ENCODE measurements at regions not wholly inside any gene's neighbourhood (a gene's known extent, or its start where the extent isn't known, plus 50 kb on each side); places are given as distances from the start of the nearest gene placed in this dataset.
A peak's percentile ranks its signal among the peaks of the same experiment; 100 is the strongest.

- intact Hi-C loops (cut with micrococcal nuclease) (no loop called here), dilution Hi-C loops (cut with MboI; ENCODE audit: extremely low pct_ligation_motif_present, low sequenced_read_pairs) (no loop called here)
- DNase-seq (ENCODE audit: low read depth, low spot score) (no peak), FAIRE-seq (no peak)
- Histone ChIP-seq H3K27ac (ENCODE audit: insufficient read depth, low read depth, low read length) (no peak overlapping the region), H3K4me3 (replicated peaks in 1 of 3; ENCODE audit: insufficient read depth in 1 of 3, low read depth in 1 of 3, low read length in 3 of 3) (no peak overlapping the region), H3K36me3 (ENCODE audit: control insufficient read depth in 2 of 2, extremely low read depth in 1 of 2, insufficient read depth in 2 of 2, low read length in 2 of 2) (no peaks in the 10 kb centered on the region), H3K4me1 (ENCODE audit: control insufficient read depth, extremely low read depth, insufficient read depth, low read length) (peaks cover 3% of the 10 kb centered on the region), H3K9ac (replicated peaks; ENCODE audit: extremely low read depth, insufficient read depth, low read length) (no peak overlapping the region), H4K20me1 (replicated peaks; ENCODE audit: control insufficient read depth, extremely low read depth, insufficient read depth, low read length) (no peaks in the 10 kb centered on the region), H3K4me2 (ENCODE audit: insufficient read depth, low read length) (no peak overlapping the region), H3K9me3 (replicated peaks; ENCODE audit: control insufficient read depth, insufficient read depth, low read length) (no peaks in the 10 kb centered on the region), H3K9me1 (replicated peaks; ENCODE audit: control insufficient read depth, extremely low read depth, insufficient read depth, low read length) (no peaks in the 10 kb centered on the region), H2AFZ (ENCODE audit: low read depth, low read length) (no peak overlapping the region), H3K27me3 (ENCODE audit: control insufficient read depth in 2 of 2, insufficient read depth in 2 of 2, low read length in 2 of 2) (no peaks in the 10 kb centered on the region), H3K79me2 (ENCODE audit: control insufficient read depth, insufficient read depth, low read length) (no peaks in the 10 kb centered on the region)
- POLR2A ChIA-PET, result no interaction called here
- TF ChIP-seq CTCF (IDR thresholded peaks at IDR 0.05; ENCODE audit: extremely low read depth in 1 of 2, insufficient read depth in 1 of 2, low read depth in 1 of 2, low read length in 2 of 2) (no peak), MAX (IDR thresholded peaks at IDR 0.05; ENCODE audit: insufficient read depth, insufficient read length) (no peak)
- no TSS peak for BruUV-seq (replicated peaks)
- CTCF ChIA-PET, result interaction anchor here (1.2 kb wide), 1 partner anchor 9 kb away, joined by 3 read pairs; no protein-coding TSS in a partner anchor
Observed at GRCh38 chr9:13963005-13963653, 350.8 kb downstream of the NFIB start.

GRCh38 chr9:13962006-13962405 lies 351.9 kb downstream of the NFIB start:
- no peak for FAIRE-seq
- peak; percentile 69 for DNase-seq (ENCODE audit: low read depth, low spot score)
- BruUV-seq (replicated peaks), result no TSS peak

More at GRCh38 chr9:13962006-13962405, 351.9 kb downstream of the NFIB start:
- TF ChIP-seq JUN (IDR thresholded peaks at IDR 0.05; ENCODE audit: borderline replicate concordance, insufficient read depth, insufficient read length, low read depth), result no peak
- no peak for TF ChIP-seq POLR2A (IDR thresholded peaks at IDR 0.05; ENCODE audit: low read depth, low read length)
- no peak for TF ChIP-seq EZH2 (IDR thresholded peaks at IDR 0.05; ENCODE audit: borderline replicate concordance, low read depth, low read length, severe bottlenecking)
- TF ChIP-seq POLR2AphosphoS5 (IDR thresholded peaks at IDR 0.05; ENCODE audit: insufficient read depth, low read depth, low read length), result no peak
- TF ChIP-seq MYC (IDR thresholded peaks at IDR 0.05; ENCODE audit: low read depth, low read length), result no peak
- TF ChIP-seq CTCF (IDR thresholded peaks at IDR 0.05; ENCODE audit: extremely low read depth in 1 of 2, insufficient read depth in 1 of 2, low read depth in 1 of 2, low read length in 2 of 2), result no peak
- TF ChIP-seq MAX (IDR thresholded peaks at IDR 0.05; ENCODE audit: insufficient read depth, insufficient read length), result no peak
- no peak for TF ChIP-seq GATA2 (IDR thresholded peaks at IDR 0.05; ENCODE audit: insufficient read depth, insufficient read length, low read depth, low read length)
- no peak for TF ChIP-seq FOS (IDR thresholded peaks at IDR 0.05; ENCODE audit: borderline replicate concordance, insufficient read depth, low read length)
- Histone ChIP-seq H2AFZ (ENCODE audit: low read depth, low read length) (no peak overlapping the region), H3K36me3 (ENCODE audit: control insufficient read depth in 2 of 2, extremely low read depth in 1 of 2, insufficient read depth in 2 of 2, low read length in 2 of 2) (no peaks in the 10 kb centered on the region), H3K9me3 (replicated peaks; ENCODE audit: control insufficient read depth, insufficient read depth, low read length) (no peaks in the 10 kb centered on the region), H3K4me3 (replicated peaks in 1 of 3; ENCODE audit: insufficient read depth in 1 of 3, low read depth in 1 of 3, low read length in 3 of 3) (no peak overlapping the region), H3K79me2 (ENCODE audit: control insufficient read depth, insufficient read depth, low read length) (no peaks in the 10 kb centered on the region), H4K20me1 (replicated peaks; ENCODE audit: control insufficient read depth, extremely low read depth, insufficient read depth, low read length) (no peaks in the 10 kb centered on the region), H3K4me1 (ENCODE audit: control insufficient read depth, extremely low read depth, insufficient read depth, low read length) (peaks cover 3% of the 10 kb centered on the region), H3K27me3 (ENCODE audit: control insufficient read depth in 2 of 2, insufficient read depth in 2 of 2, low read length in 2 of 2) (no peaks in the 10 kb centered on the region), H3K9me1 (replicated peaks; ENCODE audit: control insufficient read depth, extremely low read depth, insufficient read depth, low read length) (no peaks in the 10 kb centered on the region), H3K27ac (ENCODE audit: insufficient read depth, low read depth, low read length) (no peak overlapping the region), H3K9ac (replicated peaks; ENCODE audit: extremely low read depth, insufficient read depth, low read length) (no peak overlapping the region), H3K4me2 (ENCODE audit: insufficient read depth, low read length) (no peak overlapping the region)
- ChIA-PET POLR2A (no interaction called here), CTCF (no interaction called here)
- intact Hi-C loops (cut with micrococcal nuclease) (no loop called here), dilution Hi-C loops (cut with MboI; ENCODE audit: extremely low pct_ligation_motif_present, low sequenced_read_pairs) (no loop called here)

Measured in endothelial cell of umbilical vein (primary cell).